Smooth muscle cell (in vitro differentiated cells): ENCODE measurements at regions not wholly inside any gene's neighbourhood (a gene's known extent, or its start where the extent isn't known, plus 50 kb on each side); places are given as distances from the start of the nearest gene placed in this dataset.
A peak's percentile ranks its signal among the peaks of the same experiment; 100 is the strongest.

Source experiments
- DNase-seq: peaks from one replicate; lab custom pipeline; 2025; ENCODE audit not compliant: unreplicated experiment; lab: John Stamatoyannopoulos, UW
- H2AFZ ChIP-seq: fragments of 200-600 bp; sonication (generic); 2 replicates; pipeline ENCODE4 v1.6.0; 2016; ENCODE audit warnings: antibody characterized with exemption, low read depth, mild to moderate bottlenecking
- H3F3A ChIP-seq: fragments of 200-600 bp; sonication (generic); 2 replicates; pipeline ENCODE4 v1.6.0; 2017; ENCODE audit warnings: antibody characterized with exemption, low read depth
- H3K27ac ChIP-seq: fragments of 200-600 bp; sonication (generic); 2 replicates; pipeline ENCODE4 v1.5.1; 2016; ENCODE audit warnings: low read depth, mild to moderate bottlenecking
- H3K27me3 ChIP-seq: fragments of 200-600 bp; sonication (generic); 2 replicates; pipeline ENCODE4 v1.6.1; 2016; ENCODE audit warnings: low read depth, mild to moderate bottlenecking
- H3K36me3 ChIP-seq: fragments of 200-600 bp; sonication (generic); 2 replicates; pipeline ENCODE4 v1.5.1; 2016; ENCODE audit warnings: low read depth
- H3K4me1 ChIP-seq: fragments of 200-600 bp; sonication (generic); 2 replicates; pipeline ENCODE4 v1.5.1; 2016; ENCODE audit warnings: low read depth
- H3K4me2 ChIP-seq: fragments of 200-600 bp; sonication (generic); 2 replicates; pipeline ENCODE4 v1.6.0; 2016; ENCODE audit warnings: mild to moderate bottlenecking
- H3K4me3 ChIP-seq: fragments of 200-600 bp; sonication (generic); 2 replicates; pipeline ENCODE4 v1.5.1; 2016; ENCODE audit warnings: mild to moderate bottlenecking
- H3K79me2 ChIP-seq: fragments of 200-600 bp; sonication (generic); 2 replicates; pipeline ENCODE4 v1.6.0; 2016; ENCODE audit warnings: low read depth, mild to moderate bottlenecking
- H3K9ac ChIP-seq: fragments of 200-600 bp; sonication (generic); 2 replicates; pipeline ENCODE4 v1.6.0; 2016; ENCODE audit warnings: low read depth
- H3K9me3 ChIP-seq: fragments of 200-600 bp; sonication (generic); replicated peaks from 2 replicates; pipeline ENCODE4 v1.5.1; 2016; ENCODE audit warnings: low read depth
- H4K20me1 ChIP-seq: fragments of 200-600 bp; sonication (generic); 2 replicates; pipeline ENCODE4 v1.6.0; 2016; ENCODE audit warnings: low read depth
- WGBS: methylation state at CpG from one replicate; pipeline ENCODE4 v1.1.7; 2016; ENCODE audit warnings: low lambda C conversion rate; 5-methylcytosine and 5-hydroxymethylcytosine counted together
- TF ChIP-seq, protein P1 (sequence below): fragments of 200-600 bp; sonication (generic); IDR thresholded peaks from 2 replicates; pipeline ENCODE4 v1.5.1; 2017; ENCODE audit warnings: borderline replicate concordance, mild to moderate bottlenecking, antibody characterized with exemption; ENCODE audit not compliant: insufficient read depth, poor library complexity, severe bottlenecking

DNA sequence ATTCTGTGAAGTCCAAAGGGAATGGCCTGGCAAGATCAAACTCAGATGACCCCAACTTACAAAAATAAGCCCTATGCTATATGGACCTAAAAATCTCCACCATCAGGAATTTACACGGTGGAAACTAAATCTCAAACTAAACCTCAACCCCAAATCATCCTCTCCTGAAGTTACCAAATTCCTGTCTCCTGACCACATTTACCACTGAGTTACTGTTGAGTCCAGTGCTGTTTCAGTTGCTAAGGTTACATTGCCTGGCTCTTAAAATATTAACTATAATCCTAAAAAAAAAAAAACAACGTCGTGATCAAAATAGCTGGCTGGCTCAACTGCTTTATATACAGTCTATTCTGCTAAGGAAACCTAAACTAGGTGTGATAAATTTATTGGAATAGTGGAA, 315.2 kb upstream of the SLIT2 start:
- Histone ChIP-seq H3K36me3 (no peaks in the 10 kb centered on the region), H4K20me1 (no peaks in the 10 kb centered on the region), H3K4me2 (peak overlapping the region; percentile 57), H3K27me3 (no peaks in the 10 kb centered on the region), H3K9ac (peak overlapping the region; percentile 59), H3K4me3 (no peak overlapping the region), H3K4me1 (no peaks in the 10 kb centered on the region), H2AFZ (no peak overlapping the region), H3K9me3 (no peaks in the 10 kb centered on the region), H3K27ac (peak overlapping the region; percentile 78), H3F3A (no peaks in the 10 kb centered on the region), H3K79me2 (no peaks in the 10 kb centered on the region)
- 29% methylated on average over 3 of the region's 3 CpGs for WGBS
- no peak for DNase-seq
- TF ChIP-seq, protein P1, sequence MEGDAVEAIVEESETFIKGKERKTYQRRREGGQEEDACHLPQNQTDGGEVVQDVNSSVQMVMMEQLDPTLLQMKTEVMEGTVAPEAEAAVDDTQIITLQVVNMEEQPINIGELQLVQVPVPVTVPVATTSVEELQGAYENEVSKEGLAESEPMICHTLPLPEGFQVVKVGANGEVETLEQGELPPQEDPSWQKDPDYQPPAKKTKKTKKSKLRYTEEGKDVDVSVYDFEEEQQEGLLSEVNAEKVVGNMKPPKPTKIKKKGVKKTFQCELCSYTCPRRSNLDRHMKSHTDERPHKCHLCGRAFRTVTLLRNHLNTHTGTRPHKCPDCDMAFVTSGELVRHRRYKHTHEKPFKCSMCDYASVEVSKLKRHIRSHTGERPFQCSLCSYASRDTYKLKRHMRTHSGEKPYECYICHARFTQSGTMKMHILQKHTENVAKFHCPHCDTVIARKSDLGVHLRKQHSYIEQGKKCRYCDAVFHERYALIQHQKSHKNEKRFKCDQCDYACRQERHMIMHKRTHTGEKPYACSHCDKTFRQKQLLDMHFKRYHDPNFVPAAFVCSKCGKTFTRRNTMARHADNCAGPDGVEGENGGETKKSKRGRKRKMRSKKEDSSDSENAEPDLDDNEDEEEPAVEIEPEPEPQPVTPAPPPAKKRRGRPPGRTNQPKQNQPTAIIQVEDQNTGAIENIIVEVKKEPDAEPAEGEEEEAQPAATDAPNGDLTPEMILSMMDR, result no peak

DNA sequence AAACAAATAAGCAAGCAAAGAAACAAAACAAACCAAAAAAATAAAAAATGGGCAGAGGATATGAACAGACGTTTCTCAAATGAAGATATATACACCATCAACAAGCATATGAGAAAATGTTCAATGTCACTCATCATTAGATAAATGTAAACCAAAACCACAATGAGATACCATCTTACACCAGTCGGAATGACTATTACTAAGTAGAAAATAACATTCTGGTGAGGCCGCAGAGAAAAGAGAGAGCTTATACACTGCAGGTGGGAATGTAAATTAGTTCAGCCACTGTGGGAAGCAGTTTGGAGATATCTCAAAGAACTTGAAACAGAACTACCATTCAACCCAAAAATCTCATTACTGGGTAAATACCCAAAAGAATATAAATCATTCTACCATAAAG, 321.0 kb upstream of the SLIT2 start:
- 76% methylated on average over 3 of the region's 3 CpGs for WGBS

DNA sequence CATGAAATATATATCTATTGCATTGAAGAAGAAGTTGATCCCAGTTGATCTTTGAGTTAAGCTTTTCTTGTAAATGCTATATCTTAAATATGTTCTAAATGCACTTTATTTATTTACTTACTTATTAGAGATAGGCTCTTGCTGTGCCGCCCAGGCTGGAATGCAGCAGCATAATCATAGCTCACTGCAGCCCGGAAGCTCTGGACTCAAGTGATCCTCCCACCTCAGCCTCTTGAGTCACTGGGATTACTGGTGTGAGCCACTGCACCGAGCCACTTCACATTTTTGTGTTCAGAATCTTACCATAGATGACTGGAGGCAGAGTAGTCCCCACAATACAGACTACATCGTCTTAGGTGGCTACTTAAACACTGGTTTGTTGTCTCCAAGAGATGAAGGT, 324.3 kb upstream of the SLIT2 start:
- H3K27me3 ChIP-seq, result no peaks in the 10 kb centered on the region
- H3K79me2 ChIP-seq, result no peaks in the 10 kb centered on the region
- no peak overlapping the region for H3K9ac ChIP-seq
- H3F3A ChIP-seq, result peaks cover 13% of the 10 kb centered on the region
- no peaks in the 10 kb centered on the region for H3K4me1 ChIP-seq
- no peaks in the 10 kb centered on the region for H3K36me3 ChIP-seq
- no peaks in the 10 kb centered on the region for H4K20me1 ChIP-seq
- no peak overlapping the region for H2AFZ ChIP-seq
- DNase-seq, result peak; percentile 3
- peak overlapping the region; percentile 67 for H3K4me2 ChIP-seq
- peak overlapping the region; percentile 87 for H3K27ac ChIP-seq
- TF ChIP-seq, protein P1, result no peak
- H3K4me3 ChIP-seq, result no peak overlapping the region
- no peaks in the 10 kb centered on the region for H3K9me3 ChIP-seq
- 14% methylated on average over 4 of the region's 4 CpGs for WGBS

More for the DNA sequence above, 321.0 kb upstream of the SLIT2 start:
- no peak overlapping the region for H2AFZ ChIP-seq
- H3K79me2 ChIP-seq, result no peaks in the 10 kb centered on the region
- TF ChIP-seq, protein P1, result no peak
- H4K20me1 ChIP-seq, result no peaks in the 10 kb centered on the region
- H3F3A ChIP-seq, result peaks cover 13% of the 10 kb centered on the region
- no peaks in the 10 kb centered on the region for H3K9me3 ChIP-seq
- no peak overlapping the region for H3K27ac ChIP-seq
- H3K9ac ChIP-seq, result no peak overlapping the region
- no peaks in the 10 kb centered on the region for H3K4me1 ChIP-seq
- no peak overlapping the region for H3K4me3 ChIP-seq
- DNase-seq, result no peak
- H3K27me3 ChIP-seq, result no peaks in the 10 kb centered on the region
- no peak overlapping the region for H3K4me2 ChIP-seq
- H3K36me3 ChIP-seq, result no peaks in the 10 kb centered on the region

DNA sequence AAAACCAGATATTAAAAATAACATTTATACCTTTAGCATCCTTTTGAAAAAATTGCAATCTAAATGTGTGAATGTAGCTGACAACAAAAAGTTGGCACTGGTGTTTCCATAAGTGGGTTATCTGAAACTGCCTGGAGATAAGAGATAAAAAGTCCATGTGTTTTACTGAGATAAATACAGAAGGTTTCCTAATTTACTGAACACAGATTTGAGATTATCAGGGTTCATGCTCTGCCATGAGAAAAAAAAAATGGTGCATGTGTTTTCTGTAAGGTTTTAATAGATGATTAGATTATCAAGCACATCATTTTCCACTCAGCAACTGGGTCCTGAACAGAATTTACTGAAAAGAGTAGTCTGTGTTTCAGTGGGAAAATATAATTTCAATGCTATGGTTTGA, 326.2 kb upstream of the SLIT2 start:
- Histone ChIP-seq H3K36me3 (no peaks in the 10 kb centered on the region), H3K27me3 (no peaks in the 10 kb centered on the region), H3K4me3 (no peak overlapping the region), H4K20me1 (no peaks in the 10 kb centered on the region), H3K4me2 (no peak overlapping the region), H3K27ac (no peak overlapping the region), H2AFZ (no peak overlapping the region), H3F3A (peaks cover 13% of the 10 kb centered on the region), H3K79me2 (no peaks in the 10 kb centered on the region), H3K4me1 (no peaks in the 10 kb centered on the region), H3K9ac (no peak overlapping the region), H3K9me3 (no peaks in the 10 kb centered on the region)
- no peak for DNase-seq
- TF ChIP-seq, protein P1, result no peak
